ENCODE measurements at regions not wholly inside any gene's neighbourhood (a gene's known extent, or its start where the extent isn't known, plus 50 kb on each side); places are given as distances from the start of the nearest gene placed in this dataset.

GRCh38 chr11:121699801-121700200, 247.0 kb upstream of the SORL1-AS1 start:
- no peaks in the 10 kb centered on the region for H3K36me3 Mint-ChIP-seq (ENCODE audit: low read depth)
- no peak overlapping the region for H3K4me3 Mint-ChIP-seq (ENCODE audit: unreplicated experiment)
- H3K27me3 Mint-ChIP-seq (ENCODE audit: low read depth): peaks cover 10% of the 10 kb centered on the region
- no peak for DNase-seq (ENCODE audit: low spot score)
- no peak overlapping the region for H3K27ac Mint-ChIP-seq (ENCODE audit: unreplicated experiment)
- H3K4me1 Mint-ChIP-seq (ENCODE audit: low read depth): peaks cover 10% of the 10 kb centered on the region
- no peak for TF ChIP-seq CTCF (IDR thresholded peaks at IDR 0.05)
- H3K9me3 Mint-ChIP-seq (ENCODE audit: low read depth): no peaks in the 10 kb centered on the region

GRCh38 chr11:121696931-121697670, 244.3 kb upstream of the SORL1-AS1 start:
- no peak for DNase-seq (ENCODE audit: low spot score)
- peaks cover 10% of the 10 kb centered on the region for H3K27me3 Mint-ChIP-seq (ENCODE audit: low read depth)
- no peak overlapping the region for H3K27ac Mint-ChIP-seq (ENCODE audit: unreplicated experiment)
- peaks cover 10% of the 10 kb centered on the region for H3K4me1 Mint-ChIP-seq (ENCODE audit: low read depth)
- no peak overlapping the region for H3K4me3 Mint-ChIP-seq (ENCODE audit: unreplicated experiment)
- no peaks in the 10 kb centered on the region for H3K9me3 Mint-ChIP-seq (ENCODE audit: low read depth)
- H3K36me3 Mint-ChIP-seq (ENCODE audit: low read depth): no peaks in the 10 kb centered on the region
- no peak for TF ChIP-seq CTCF (IDR thresholded peaks at IDR 0.05)

GRCh38 chr11:121696177-121696871, 243.6 kb upstream of the SORL1-AS1 start:
- no peak for TF ChIP-seq CTCF (IDR thresholded peaks at IDR 0.05)
- Mint-ChIP-seq H3K4me3 (ENCODE audit: unreplicated experiment) (peak overlapping the region; percentile 39), H3K4me1 (ENCODE audit: low read depth) (peaks cover 10% of the 10 kb centered on the region), H3K27me3 (ENCODE audit: low read depth) (peaks cover 8% of the 10 kb centered on the region), H3K27ac (ENCODE audit: unreplicated experiment) (peak overlapping the region; percentile 68), H3K9me3 (ENCODE audit: low read depth) (no peaks in the 10 kb centered on the region), H3K36me3 (ENCODE audit: low read depth) (no peaks in the 10 kb centered on the region)
- no peak for DNase-seq (ENCODE audit: low spot score)

GRCh38 chr11:121692236-121692635, 239.5 kb upstream of the SORL1-AS1 start:
- Mint-ChIP-seq H3K27me3 (ENCODE audit: low read depth) (no peaks in the 10 kb centered on the region), H3K36me3 (ENCODE audit: low read depth) (no peaks in the 10 kb centered on the region), H3K4me1 (ENCODE audit: low read depth) (peaks cover 20% of the 10 kb centered on the region), H3K4me3 (ENCODE audit: unreplicated experiment) (no peak overlapping the region), H3K9me3 (ENCODE audit: low read depth) (no peaks in the 10 kb centered on the region), H3K27ac (ENCODE audit: unreplicated experiment) (no peak overlapping the region)
- DNase-seq (ENCODE audit: low spot score): no peak
- no peak for TF ChIP-seq CTCF (IDR thresholded peaks at IDR 0.05)

GRCh38 chr11:121688860-121689614, 236.3 kb upstream of the SORL1-AS1 start:
- DNase-seq (ENCODE audit: low spot score): no peak
- TF ChIP-seq CTCF (IDR thresholded peaks at IDR 0.05): no peak
- Mint-ChIP-seq H3K4me3 (ENCODE audit: unreplicated experiment) (no peak overlapping the region), H3K9me3 (ENCODE audit: low read depth) (no peaks in the 10 kb centered on the region), H3K36me3 (ENCODE audit: low read depth) (no peaks in the 10 kb centered on the region), H3K27me3 (ENCODE audit: low read depth) (no peaks in the 10 kb centered on the region), H3K4me1 (ENCODE audit: low read depth) (peaks cover 11% of the 10 kb centered on the region), H3K27ac (ENCODE audit: unreplicated experiment) (no peak overlapping the region)

Measured in chondrocyte (in vitro differentiated cells).